Breast epithelium (tissue), 4 donors: ENCODE measurements at regions not wholly inside any gene's neighbourhood (a gene's known extent, or its start where the extent isn't known, plus 50 kb on each side); places are given as distances from the start of the nearest gene placed in this dataset.

Experiments
- DNase-seq, 2 donors: peaks; one replicate each; pipeline ENCODE4 v3.0.0-alpha.2; 2019; ENCODE audit warnings: low spot score in 2 of 2
- H3K27ac ChIP-seq, 2 donors: fragments of 200-600 bp; sonication (generic) in 1 of 2; one replicate each; pipeline ENCODE4 v1.5.1; 2016 to 2019; ENCODE audit warnings: mild to moderate bottlenecking in 1 of 2
- H3K27me3 ChIP-seq, 2 donors: fragments of 200-600 bp; sonication (generic) in 1 of 2; one replicate each; pipeline versions ENCODE4 v1.5.1 to v1.6.0; 2017 to 2019; ENCODE audit warnings: control low read depth in 1 of 2, mild to moderate bottlenecking in 1 of 2
- H3K36me3 ChIP-seq: fragments of 200-600 bp; one replicate; pipeline ENCODE4 v1.5.1; 2019
- H3K4me1 ChIP-seq, 2 donors: fragments of 200-600 bp; sonication (generic); one replicate each; pipeline ENCODE4 v1.5.1; 2016 to 2019; ENCODE audit warnings: control low read depth in 1 of 2
- H3K4me3 ChIP-seq, 3 donors: fragments of 200-600 bp; sonication (generic); 1 replicate in 2 of 3; 2 replicates in 1 of 3; pipeline ENCODE4 v1.5.1; 2016 to 2019; ENCODE audit warnings: mild to moderate bottlenecking in 3 of 3, moderate library complexity in 2 of 3
- H3K9me3 ChIP-seq, 2 donors: fragments of 200-600 bp; sonication (generic) in 1 of 2; one replicate each; pipeline ENCODE4 v1.5.1; 2016 to 2019; ENCODE audit warnings: control low read depth in 1 of 2
- POLR2A ChIP-seq: fragments of 450-650 bp; IDR thresholded peaks from one replicate; pipeline ENCODE4 v1.6.1; 2016; ENCODE audit warnings: antibody characterized with exemption, mild to moderate bottlenecking, moderate library complexity
- POLR2AphosphoS5 ChIP-seq, 3 donors: sonication (generic); formaldehyde crosslinking; IDR thresholded peaks; one replicate each; pipeline ENCODE4 v1.6.1; 2017; ENCODE audit warnings: antibody characterized with exemption in 3 of 3
- intact Hi-C: fragments of 100-400 bp; cut with DNase I; formaldehyde crosslinking; loops from one replicate; pipeline ENCODE4 v1.15.1; 2023; ENCODE audit warnings: low total_unique reads
- TF ChIP-seq, protein P1 (sequence below), 3 donors: fragments of 450-650 bp; IDR thresholded peaks; one replicate each; pipeline ENCODE4 v1.5.1; 2016 to 2017; ENCODE audit warnings: antibody characterized with exemption in 3 of 3, mild to moderate bottlenecking in 3 of 3, moderate library complexity in 3 of 3

DNA sequence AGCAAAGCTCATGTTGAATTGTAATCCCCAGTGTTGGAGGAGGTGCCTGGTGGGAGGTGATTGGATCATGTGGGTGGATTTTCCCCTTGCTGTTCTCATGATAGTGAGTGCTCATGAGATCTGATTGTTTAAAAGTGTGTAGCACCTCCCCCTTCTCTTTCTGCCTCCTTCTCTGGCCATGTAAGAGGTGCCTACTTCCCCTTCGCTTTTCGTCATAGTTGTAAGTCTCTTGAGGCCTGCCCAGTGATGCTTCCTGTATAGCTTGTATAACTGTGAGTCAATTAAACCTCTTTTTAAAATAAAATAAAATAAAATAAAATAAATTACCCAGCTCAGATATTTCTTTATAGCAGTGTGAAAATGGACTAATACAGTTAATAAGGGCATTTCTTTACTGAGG lies 1025.7 kb downstream of the PLA2G4A start:
- no peak for TF ChIP-seq POLR2AphosphoS5 (IDR thresholded peaks at IDR 0.05)
- no peak for TF ChIP-seq POLR2A
- TF ChIP-seq, protein P1, sequence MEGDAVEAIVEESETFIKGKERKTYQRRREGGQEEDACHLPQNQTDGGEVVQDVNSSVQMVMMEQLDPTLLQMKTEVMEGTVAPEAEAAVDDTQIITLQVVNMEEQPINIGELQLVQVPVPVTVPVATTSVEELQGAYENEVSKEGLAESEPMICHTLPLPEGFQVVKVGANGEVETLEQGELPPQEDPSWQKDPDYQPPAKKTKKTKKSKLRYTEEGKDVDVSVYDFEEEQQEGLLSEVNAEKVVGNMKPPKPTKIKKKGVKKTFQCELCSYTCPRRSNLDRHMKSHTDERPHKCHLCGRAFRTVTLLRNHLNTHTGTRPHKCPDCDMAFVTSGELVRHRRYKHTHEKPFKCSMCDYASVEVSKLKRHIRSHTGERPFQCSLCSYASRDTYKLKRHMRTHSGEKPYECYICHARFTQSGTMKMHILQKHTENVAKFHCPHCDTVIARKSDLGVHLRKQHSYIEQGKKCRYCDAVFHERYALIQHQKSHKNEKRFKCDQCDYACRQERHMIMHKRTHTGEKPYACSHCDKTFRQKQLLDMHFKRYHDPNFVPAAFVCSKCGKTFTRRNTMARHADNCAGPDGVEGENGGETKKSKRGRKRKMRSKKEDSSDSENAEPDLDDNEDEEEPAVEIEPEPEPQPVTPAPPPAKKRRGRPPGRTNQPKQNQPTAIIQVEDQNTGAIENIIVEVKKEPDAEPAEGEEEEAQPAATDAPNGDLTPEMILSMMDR (IDR thresholded peaks at IDR 0.05), result no peak
- H3K4me3 ChIP-seq, result no peak overlapping the region
- H3K27ac ChIP-seq, result no peak overlapping the region
- no peak for DNase-seq
- no peaks in the 10 kb centered on the region for H3K4me1 ChIP-seq
- H3K27me3 ChIP-seq, result no peaks in the 10 kb centered on the region
- intact Hi-C loops, result no loop called here
- no peaks in the 10 kb centered on the region for H3K36me3 ChIP-seq
- H3K9me3 ChIP-seq, result no peaks in the 10 kb centered on the region

DNA sequence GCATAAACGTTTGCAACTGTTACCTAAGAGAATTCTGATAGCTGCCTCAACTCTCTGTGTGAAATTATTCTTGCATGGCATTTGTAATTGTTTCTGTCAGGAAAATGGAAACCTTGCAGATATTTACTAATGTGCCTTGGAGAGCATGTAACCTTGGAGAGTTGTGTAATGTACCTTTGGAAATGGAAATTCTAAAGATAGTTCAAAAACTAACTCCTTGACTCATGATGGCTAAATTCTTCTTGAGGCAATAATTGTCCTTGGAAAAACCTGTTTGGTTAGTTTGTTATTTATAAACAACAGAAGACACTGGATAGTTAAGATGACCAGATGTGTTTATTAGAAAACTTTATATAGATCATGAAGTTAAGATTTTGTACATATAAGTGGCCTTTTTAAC lies 1033.8 kb downstream of the PLA2G4A start:
- H3K27ac ChIP-seq, result no peak overlapping the region
- H3K27me3 ChIP-seq, result no peaks in the 10 kb centered on the region
- H3K9me3 ChIP-seq, result no peaks in the 10 kb centered on the region
- H3K4me1 ChIP-seq, result no peaks in the 10 kb centered on the region
- TF ChIP-seq, protein P1 (IDR thresholded peaks at IDR 0.05), result no peak
- TF ChIP-seq POLR2A (no peak), POLR2AphosphoS5 (IDR thresholded peaks at IDR 0.05) (no peak)
- no peaks in the 10 kb centered on the region for H3K36me3 ChIP-seq
- no peak for DNase-seq
- intact Hi-C loops, result no loop called here
- no peak overlapping the region for H3K4me3 ChIP-seq

DNA sequence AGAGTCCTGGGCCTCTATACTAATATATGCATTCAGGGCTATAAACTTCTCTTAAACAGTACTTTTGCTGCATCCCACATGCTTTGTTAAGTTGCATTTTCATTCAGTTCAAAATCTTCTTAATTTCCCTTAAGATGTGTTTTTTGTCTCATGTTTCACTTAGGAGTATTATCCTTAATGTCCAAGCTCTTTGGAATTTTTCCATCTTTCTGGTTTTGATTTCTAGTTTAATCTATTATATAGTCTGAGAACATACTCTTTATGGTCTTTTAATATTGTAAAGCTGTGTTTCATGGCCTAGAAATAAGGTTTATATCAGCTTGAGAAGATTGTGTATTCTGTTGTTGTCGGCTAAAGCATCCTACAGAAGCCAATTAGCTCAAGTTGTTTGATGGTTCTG lies 1041.8 kb downstream of the PLA2G4A start:
- TF ChIP-seq POLR2A (no peak), POLR2AphosphoS5 (IDR thresholded peaks at IDR 0.05) (no peak)
- TF ChIP-seq, protein P1 (IDR thresholded peaks at IDR 0.05), result no peak
- Histone ChIP-seq H3K27me3 (no peaks in the 10 kb centered on the region), H3K9me3 (no peaks in the 10 kb centered on the region), H3K4me3 (no peak overlapping the region), H3K27ac (no peak overlapping the region), H3K4me1 (no peaks in the 10 kb centered on the region), H3K36me3 (no peaks in the 10 kb centered on the region)
- intact Hi-C loops, result no loop called here
- no peak for DNase-seq

DNA sequence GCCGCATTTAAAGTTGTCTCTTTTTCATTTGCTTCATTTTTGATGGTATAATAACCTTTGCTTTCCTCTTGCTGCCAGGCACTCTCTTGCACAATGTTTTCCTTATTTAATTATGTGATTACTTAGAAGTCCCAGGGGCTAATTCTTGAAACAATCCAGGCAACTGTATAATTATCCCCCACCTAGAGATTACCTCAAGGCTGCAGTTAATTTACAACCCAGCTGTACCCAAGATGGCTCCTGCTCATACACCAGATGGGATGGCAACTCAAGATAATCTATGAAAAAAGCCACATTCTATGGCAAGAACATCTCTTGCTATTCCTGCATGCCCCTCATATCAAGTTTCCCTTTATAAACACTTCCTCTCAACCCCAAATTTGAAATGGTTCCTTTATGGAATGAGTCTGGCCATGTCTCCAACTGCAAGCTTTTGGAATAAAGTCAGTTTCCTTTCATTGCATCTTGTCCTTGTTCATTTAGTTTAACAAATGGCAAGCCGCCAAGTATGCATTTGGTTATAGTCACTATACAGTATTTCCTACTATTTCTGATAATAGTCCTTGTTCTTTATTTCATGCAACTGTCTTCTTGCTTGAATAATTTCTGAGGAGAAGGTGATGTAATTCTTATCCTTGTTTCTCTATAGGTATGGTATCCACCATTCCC lies 1042.6 kb downstream of the PLA2G4A start:
- TF ChIP-seq POLR2A (no peak), POLR2AphosphoS5 (IDR thresholded peaks at IDR 0.05) (no peak)
- TF ChIP-seq, protein P1 (IDR thresholded peaks at IDR 0.05), result no peak
- Histone ChIP-seq H3K4me1 (no peaks in the 10 kb centered on the region), H3K4me3 (no peak overlapping the region), H3K27ac (no peak overlapping the region), H3K9me3 (no peaks in the 10 kb centered on the region), H3K27me3 (no peaks in the 10 kb centered on the region), H3K36me3 (no peaks in the 10 kb centered on the region)
- intact Hi-C loops, result no loop called here
- no peak for DNase-seq

DNA sequence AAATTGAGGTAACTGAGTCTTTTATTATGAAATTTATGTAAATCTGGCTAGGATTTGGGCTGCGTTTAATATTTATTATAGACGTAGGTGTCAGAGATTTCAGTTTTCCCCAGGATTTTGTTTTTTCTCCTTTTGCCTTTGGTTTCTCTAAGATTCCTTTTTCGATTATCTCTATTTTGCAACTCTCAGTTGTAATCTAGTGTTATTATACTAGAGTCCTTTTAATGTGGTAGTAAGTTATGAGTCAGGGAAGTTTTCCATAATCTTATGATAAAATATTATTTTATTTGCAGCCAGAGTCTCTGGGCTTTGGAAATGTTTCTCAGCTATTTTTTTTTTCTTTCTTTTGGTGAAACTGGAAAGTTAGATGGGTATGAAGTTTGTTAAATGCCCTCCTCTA lies 1043.8 kb downstream of the PLA2G4A start:
- DNase-seq, result no peak
- H3K4me1 ChIP-seq, result no peaks in the 10 kb centered on the region
- H3K4me3 ChIP-seq, result no peak overlapping the region
- intact Hi-C loops, result no loop called here
- no peaks in the 10 kb centered on the region for H3K36me3 ChIP-seq
- TF ChIP-seq, protein P1 (IDR thresholded peaks at IDR 0.05), result no peak
- TF ChIP-seq POLR2AphosphoS5 (IDR thresholded peaks at IDR 0.05) (no peak), POLR2A (no peak)
- H3K9me3 ChIP-seq, result no peaks in the 10 kb centered on the region
- H3K27me3 ChIP-seq, result no peaks in the 10 kb centered on the region
- no peak overlapping the region for H3K27ac ChIP-seq
